Duodenal mucosa (tissue), 2 donors: ENCODE measurements at regions not wholly inside any gene's neighbourhood (a gene's known extent, or its start where the extent isn't known, plus 50 kb on each side); places are given as distances from the start of the nearest gene placed in this dataset.
"Not testable (repeated sequence)": the region's sequence is repeated elsewhere in the genome, so short reads cannot be mapped to it uniquely, and the experiment has no call there.

Experiments
- H3K27ac ChIP-seq: one replicate; pipeline ENCODE4 v1.7.0; 2013; ENCODE audit warnings: low read depth, low read length
- H3K27me3 ChIP-seq, 2 donors: one replicate each; pipeline ENCODE4 v1.7.0; 2013; ENCODE audit warnings: low read length in 2 of 2, control low read depth in 1 of 2; ENCODE audit not compliant: insufficient read depth in 2 of 2, control insufficient read depth in 1 of 2
- H3K36me3 ChIP-seq, 2 donors: one replicate each; pipeline ENCODE4 v1.7.0; 2013; ENCODE audit warnings: low read length in 2 of 2, control low read depth in 1 of 2; ENCODE audit not compliant: insufficient read depth in 2 of 2, control insufficient read depth in 1 of 2
- H3K4me1 ChIP-seq, 2 donors: one replicate each; pipeline ENCODE4 v1.7.0; 2013; ENCODE audit warnings: low read length in 2 of 2, control low read depth in 1 of 2; ENCODE audit not compliant: insufficient read depth in 2 of 2, control insufficient read depth in 1 of 2
- H3K4me3 ChIP-seq, 2 donors: one replicate each; pipeline ENCODE4 v1.7.0; 2013; ENCODE audit warnings: low read length in 2 of 2, low read depth in 1 of 2
- H3K9ac ChIP-seq, 2 donors: one replicate each; pipeline ENCODE4 v1.7.0; 2013; ENCODE audit warnings: low read length in 2 of 2, low read depth in 1 of 2
- H3K9me3 ChIP-seq, 2 donors: one replicate each; pipeline ENCODE4 v1.7.0; 2013; ENCODE audit warnings: low read length in 2 of 2, control low read depth in 1 of 2; ENCODE audit not compliant: control insufficient read depth in 1 of 2

GRCh38 chr3:18716101-18716500 lies 291.0 kb upstream of the SATB1 start:
- no peaks in the 10 kb centered on the region for H3K36me3 ChIP-seq
- no peak overlapping the region for H3K4me3 ChIP-seq
- H3K27ac ChIP-seq: no peak overlapping the region

DNA sequence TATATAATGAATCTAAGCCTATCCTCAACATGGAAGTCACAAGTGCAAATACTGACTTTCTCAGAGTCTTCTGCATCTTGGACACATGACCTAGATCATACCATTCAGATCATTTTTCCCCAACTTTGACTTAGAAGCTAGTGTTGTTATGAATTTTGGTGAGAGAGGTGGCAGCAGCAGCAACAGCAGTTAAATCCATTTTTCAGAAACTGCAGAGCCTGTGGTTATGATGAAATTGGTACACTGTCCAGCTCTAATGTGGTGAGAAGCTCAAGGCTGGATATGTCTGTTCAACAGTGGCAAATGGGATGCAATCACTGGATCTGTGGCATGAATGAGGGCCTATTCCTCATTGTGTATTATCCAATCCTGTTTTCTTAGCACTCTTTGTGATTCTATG lies 290.1 kb upstream of the SATB1 start:
- no peaks in the 10 kb centered on the region for H3K4me1 ChIP-seq
- no peaks in the 10 kb centered on the region for H3K27me3 ChIP-seq
- H3K9ac ChIP-seq: no peak overlapping the region
- H3K9me3 ChIP-seq: no peaks in the 10 kb centered on the region
- no peaks in the 10 kb centered on the region for H3K36me3 ChIP-seq
- H3K27ac ChIP-seq: no peak overlapping the region
- H3K4me3 ChIP-seq: no peak overlapping the region

More at GRCh38 chr3:18716101-18716500, 291.0 kb upstream of the SATB1 start:
- Histone ChIP-seq H3K27me3 (no peaks in the 10 kb centered on the region), H3K9me3 (no peaks in the 10 kb centered on the region), H3K4me1 (no peaks in the 10 kb centered on the region), H3K9ac (no peak overlapping the region)

DNA sequence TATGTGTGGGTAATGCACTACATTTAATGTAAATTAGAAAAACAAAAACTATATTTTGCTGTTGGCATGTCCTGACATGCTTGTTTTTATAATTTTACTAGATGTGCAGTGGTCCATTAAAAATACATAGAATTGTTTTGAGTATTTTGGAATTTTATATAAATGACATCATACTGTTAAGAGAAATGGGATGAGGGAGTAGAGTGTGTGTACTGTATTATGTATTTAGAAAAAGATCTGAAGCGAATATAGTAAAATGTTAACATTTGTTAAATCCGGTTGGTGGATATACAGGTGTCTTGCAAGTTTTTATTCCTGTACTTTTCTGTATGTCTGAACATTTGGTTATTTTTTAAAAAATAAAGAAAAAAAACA lies 288.4 kb upstream of the SATB1 start:
- H3K9ac ChIP-seq: no peak overlapping the region
- H3K36me3 ChIP-seq: no peaks in the 10 kb centered on the region
- H3K27me3 ChIP-seq: no peaks in the 10 kb centered on the region
- no peaks in the 10 kb centered on the region for H3K9me3 ChIP-seq
- H3K4me1 ChIP-seq: no peaks in the 10 kb centered on the region
- H3K4me3 ChIP-seq: no peak overlapping the region
- H3K27ac ChIP-seq: no peak overlapping the region

DNA sequence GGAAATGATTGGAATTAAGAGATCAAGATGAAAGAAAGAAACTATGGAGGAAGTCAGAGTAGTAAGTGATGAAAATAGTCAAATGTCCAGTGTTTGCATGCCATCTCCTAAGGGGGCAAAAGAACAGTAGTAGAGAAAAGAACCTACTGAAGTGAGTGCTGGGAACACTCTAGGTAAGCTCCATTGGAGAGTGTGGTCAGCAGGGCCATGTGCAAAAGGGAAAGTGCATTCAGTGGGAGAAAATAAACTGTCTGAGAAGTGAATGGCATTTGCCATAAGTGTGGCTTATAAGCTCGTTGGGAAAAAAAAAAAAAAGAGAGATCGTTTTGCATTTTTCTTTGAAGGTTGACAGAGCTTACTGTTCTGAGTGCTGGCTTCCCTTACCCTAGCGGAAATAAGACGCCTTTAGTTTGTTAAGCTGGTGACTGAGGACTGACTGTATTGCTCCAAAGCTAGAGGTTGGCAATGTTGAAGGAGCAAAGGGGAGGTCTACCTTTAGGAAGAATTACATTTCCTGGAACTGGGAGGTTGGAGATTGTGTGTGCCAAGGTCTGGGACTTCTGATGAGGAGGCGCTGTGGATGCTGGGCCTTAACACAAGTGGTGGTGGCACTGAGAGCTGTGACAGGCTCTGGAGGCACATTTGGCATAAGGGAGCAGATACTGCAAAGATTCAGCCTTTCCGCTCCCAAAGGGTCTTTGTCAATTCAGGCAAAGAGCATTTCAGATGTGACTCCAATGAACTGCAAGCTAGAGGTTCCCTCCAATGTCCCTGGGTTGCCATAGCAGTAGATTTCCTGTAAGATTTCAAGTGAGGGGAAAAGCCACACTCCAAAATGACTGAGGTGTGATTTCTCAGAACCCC lies 287.8 kb upstream of the SATB1 start:
- Histone ChIP-seq H3K9ac (no peak overlapping the region), H3K4me3 (no peak overlapping the region), H3K27me3 (no peaks in the 10 kb centered on the region), H3K36me3 (no peaks in the 10 kb centered on the region), H3K9me3 (no peaks in the 10 kb centered on the region), H3K27ac (no peak overlapping the region), H3K4me1 (no peaks in the 10 kb centered on the region)

DNA sequence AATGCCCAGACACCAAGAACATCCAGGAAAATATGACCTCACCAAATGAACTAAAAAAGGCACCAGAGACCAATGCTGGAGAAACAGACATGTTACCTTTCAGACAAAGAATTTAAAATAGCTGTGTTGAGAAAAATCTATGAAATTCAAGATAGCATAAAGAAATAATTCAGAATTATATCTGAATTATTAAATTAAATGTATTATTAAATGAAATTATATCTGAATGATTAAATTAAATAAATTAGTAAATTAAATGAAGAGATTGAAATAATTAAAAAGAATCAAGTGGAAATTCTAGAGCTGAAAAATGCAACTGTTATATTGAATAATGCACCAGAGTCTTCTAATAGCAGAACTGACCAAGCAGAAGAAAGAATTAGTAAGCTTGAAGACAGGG lies 279.2 kb upstream of the SATB1 start:
- H3K4me3 ChIP-seq: no peak overlapping the region
- no peak overlapping the region for H3K9ac ChIP-seq
- H3K36me3 ChIP-seq: no peaks in the 10 kb centered on the region
- H3K27ac ChIP-seq: no peak overlapping the region
- no peaks in the 10 kb centered on the region for H3K4me1 ChIP-seq
- no peaks in the 10 kb centered on the region for H3K27me3 ChIP-seq
- no peaks in the 10 kb centered on the region for H3K9me3 ChIP-seq

- H3K36me3 ChIP-seq: no peaks in the 10 kb centered on the region
- H3K9me3 ChIP-seq: no peaks in the 10 kb centered on the region
- H3K27ac ChIP-seq: no peak overlapping the region
- no peaks in the 10 kb centered on the region for H3K4me1 ChIP-seq
- no peaks in the 10 kb centered on the region for H3K27me3 ChIP-seq
- no peak overlapping the region for H3K9ac ChIP-seq
- no peak overlapping the region for H3K4me3 ChIP-seq
Measured at GRCh38 chr3:18703798-18704197, 278.7 kb upstream of the SATB1 start.

- H3K9ac ChIP-seq, H3K9me3 ChIP-seq, H3K4me3 ChIP-seq, H3K36me3 ChIP-seq, H3K4me1 ChIP-seq, H3K27me3 ChIP-seq, H3K27ac ChIP-seq: not testable (repeated sequence)
Measured at GRCh38 chr3:18693588-18694329, 268.6 kb upstream of the SATB1 start.

DNA sequence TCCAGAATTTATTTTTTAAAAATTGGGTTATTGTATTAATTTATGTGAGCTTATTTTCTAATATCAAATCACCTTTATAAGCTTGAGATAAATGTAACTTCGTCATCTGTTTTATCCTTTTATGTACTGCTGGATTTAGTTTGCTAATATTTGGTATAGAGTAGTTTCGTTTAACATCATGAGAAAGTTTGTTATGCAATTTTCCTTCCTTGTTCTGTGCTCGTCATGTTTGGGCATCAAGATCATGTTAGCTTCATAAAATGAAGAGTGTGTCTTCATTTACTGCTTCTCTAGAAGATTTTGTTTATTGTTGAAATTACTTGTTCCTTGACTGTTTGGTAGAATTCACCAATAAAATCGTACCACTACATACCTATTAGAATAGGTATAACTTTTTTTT lies 262.1 kb upstream of the SATB1 start:
- no peak overlapping the region for H3K4me3 ChIP-seq
- no peaks in the 10 kb centered on the region for H3K27me3 ChIP-seq
- H3K4me1 ChIP-seq: no peaks in the 10 kb centered on the region
- no peaks in the 10 kb centered on the region for H3K36me3 ChIP-seq
- no peaks in the 10 kb centered on the region for H3K9me3 ChIP-seq
- no peak overlapping the region for H3K9ac ChIP-seq
- no peak overlapping the region for H3K27ac ChIP-seq

- Histone ChIP-seq H3K9me3 (no peaks in the 10 kb centered on the region), H3K4me3 (no peak overlapping the region), H3K27ac (no peak overlapping the region), H3K27me3 (no peaks in the 10 kb centered on the region), H3K9ac (no peak overlapping the region), H3K4me1 (no peaks in the 10 kb centered on the region), H3K36me3 (no peaks in the 10 kb centered on the region)
Measured at GRCh38 chr3:18683900-18684299, 258.8 kb upstream of the SATB1 start.

DNA sequence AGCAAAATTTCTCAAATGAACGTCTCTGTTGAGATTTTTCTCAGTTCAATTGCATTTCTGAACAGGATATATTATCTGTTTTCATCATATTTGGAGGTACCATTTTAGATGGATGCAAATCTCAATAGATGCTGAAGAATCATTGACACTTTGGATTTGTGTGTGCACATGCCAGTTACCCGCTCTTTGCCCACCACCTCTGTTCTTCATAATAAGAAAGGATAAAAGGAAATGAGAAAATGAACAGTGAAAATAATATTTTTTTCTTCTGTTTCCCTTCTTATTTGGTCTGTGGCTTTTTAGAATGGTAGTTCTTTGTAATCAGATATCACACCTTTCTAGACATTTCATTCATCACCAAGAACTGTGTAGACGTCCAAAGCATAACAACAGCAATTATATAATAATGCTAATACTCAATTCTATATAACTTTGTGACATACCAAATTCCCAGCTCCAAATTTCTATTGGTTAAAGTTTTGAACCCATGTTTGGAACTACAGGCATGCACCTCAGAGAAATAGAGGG lies 256.7 kb upstream of the SATB1 start:
- Histone ChIP-seq H3K4me3 (no peak overlapping the region), H3K9ac (no peak overlapping the region), H3K9me3 (no peaks in the 10 kb centered on the region), H3K4me1 (no peaks in the 10 kb centered on the region), H3K36me3 (no peaks in the 10 kb centered on the region), H3K27ac (no peak overlapping the region), H3K27me3 (no peaks in the 10 kb centered on the region)
